Activated CD4-positive, CD25-positive, alpha-beta regulatory T cell treated with anti-CD3 and anti-CD28 coated beads, Interleukin-2, amount 50 U/mL, for 16 hours (primary cell): ENCODE measurements at regions not wholly inside any gene's neighbourhood (a gene's known extent, or its start where the extent isn't known, plus 50 kb on each side); places are given as distances from the start of the nearest gene placed in this dataset.

Experiments
- DNase-seq: peaks from one replicate; pipeline ENCODE4 v3.0.0-alpha.2; 2020; ENCODE audit warnings: low read depth, low spot score

- no peak for DNase-seq
These were observed 99.9 kb upstream of the PAX6 start for GRCh38 chr11:31910950-31911576.

- no peak for DNase-seq
These were observed 92.3 kb upstream of the PAX6 start for GRCh38 chr11:31903225-31904074.

DNA sequence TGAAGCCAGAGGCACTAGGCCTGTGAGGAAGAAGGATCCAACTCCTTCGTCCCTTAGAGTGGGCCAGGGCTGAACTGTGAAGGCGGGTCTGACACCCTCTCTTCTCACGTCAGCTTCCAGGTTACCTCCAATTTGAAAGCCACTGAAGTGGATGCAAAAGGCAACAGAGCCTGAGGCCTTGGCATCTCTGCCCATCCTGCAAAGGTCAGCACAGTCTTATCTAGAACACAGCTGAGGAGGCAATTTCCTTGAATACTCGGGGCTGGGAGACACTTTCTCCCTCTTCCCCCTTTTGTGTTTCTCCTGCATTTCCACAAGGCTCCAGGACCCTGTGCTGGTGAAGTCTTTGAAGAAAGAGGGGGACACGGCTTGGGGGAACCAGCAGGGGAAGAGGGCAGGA, 91.6 kb upstream of the PAX6 start:
- no peak for DNase-seq

DNA sequence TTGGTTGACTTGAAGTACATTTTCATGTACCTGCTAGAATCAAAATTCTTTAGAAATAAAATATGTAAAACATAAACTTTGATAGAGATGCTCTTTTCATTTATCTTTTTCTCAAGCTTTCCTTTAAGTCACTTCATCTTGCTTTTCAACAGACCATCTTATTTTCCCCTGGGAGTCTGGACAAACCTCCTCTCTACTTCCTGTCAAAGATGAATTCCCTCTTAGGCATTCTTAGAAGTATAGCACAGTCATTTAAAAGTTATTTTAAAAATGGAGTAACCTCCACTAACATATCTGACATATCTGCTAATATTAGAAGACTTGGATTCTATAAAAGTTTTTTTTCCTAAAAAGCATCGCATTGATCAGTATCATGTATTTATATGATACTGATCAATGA, 84.8 kb upstream of the PAX6 start:
- DNase-seq: no peak

- no peak for DNase-seq
These were observed 76.1 kb upstream of the PAX6 start for GRCh38 chr11:31887180-31887579.

- DNase-seq: no peak
These were observed 73.0 kb upstream of the PAX6 start for GRCh38 chr11:31884080-31884479.

- DNase-seq: no peak
These were observed 72.3 kb upstream of the PAX6 start for GRCh38 chr11:31883435-31883834.

DNA sequence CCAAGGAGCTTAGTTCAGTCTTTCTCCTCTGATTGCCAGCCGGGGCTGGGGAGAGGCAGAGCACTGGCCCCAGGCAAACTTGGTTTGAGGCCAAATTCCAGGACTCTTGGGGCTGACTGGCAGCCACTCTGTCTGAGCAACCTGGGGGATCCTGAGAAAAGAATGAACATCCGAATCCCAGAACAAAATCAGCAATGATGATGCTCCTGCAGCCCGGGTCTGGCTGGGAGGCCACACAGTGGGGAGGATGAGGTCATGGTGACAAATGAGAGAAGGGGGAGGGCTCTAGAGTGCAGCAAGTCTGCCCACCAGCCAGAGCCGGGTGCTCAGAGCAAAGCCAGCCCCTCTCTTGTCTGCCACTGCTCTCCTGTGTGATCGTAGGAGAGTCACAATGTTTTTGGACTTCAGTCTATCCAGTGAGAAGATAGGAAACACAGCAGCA, 71.8 kb upstream of the PAX6 start:
- no peak for DNase-seq

DNA sequence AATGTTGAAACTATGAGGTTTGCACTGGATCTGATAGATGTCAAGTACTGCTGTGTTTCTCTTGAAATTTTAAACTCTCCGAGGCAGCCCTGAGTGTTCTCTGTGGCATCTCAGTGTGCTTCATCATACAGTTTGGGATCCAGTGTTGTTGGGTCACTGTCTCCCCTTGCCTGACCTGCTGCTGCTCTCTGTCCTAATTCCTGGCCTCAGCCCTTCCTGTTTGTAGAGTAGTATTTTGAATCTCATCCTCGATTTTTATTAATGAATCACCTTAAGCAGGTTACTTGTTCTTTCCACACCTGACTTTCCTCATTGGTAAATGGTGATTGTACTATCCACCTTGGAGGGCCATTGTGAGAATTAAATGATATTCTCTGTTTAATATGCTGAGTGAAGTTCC, 70.7 kb upstream of the PAX6 start:
- no peak for DNase-seq

DNA sequence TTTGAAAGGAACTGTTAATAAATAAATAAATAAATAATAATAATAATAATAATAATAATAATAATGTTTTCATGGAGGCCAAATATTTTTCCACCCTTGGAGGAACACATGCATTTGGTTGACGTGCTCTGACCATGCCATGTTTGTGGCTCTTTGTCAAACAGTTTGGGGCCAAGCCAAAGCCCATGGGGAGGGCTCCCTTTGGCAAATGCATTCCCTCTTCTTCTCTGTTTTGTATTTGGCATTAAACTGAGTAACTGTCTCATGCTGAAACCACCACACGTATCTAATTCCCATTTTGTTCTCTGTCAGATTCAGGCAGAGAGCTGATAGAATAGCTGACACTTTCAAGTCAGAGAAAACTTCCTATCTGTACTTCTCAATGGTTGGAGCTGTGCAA, 68.6 kb upstream of the PAX6 start:
- no peak for DNase-seq

GRCh38 chr11:31877863-31878262, 66.7 kb upstream of the PAX6 start:
- DNase-seq: no peak

DNA sequence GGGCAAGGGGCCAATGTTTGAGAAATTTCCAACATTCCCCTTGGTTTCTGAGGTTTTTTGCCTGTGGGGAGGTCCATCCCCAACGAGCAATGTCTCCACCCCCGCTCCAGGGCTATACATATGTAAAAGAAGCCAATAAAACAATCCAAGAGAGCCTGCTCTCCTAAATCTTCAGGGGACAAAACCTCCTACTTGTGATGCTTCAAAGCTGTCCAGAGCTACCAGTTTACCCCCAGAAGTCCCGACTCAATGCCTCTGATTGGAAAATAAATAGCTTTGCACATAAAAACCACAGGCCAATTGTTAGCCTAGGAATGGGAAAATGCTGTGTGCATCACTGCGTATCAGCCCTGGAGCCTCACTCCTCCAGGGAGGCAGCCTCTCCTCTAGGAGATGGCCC, 66.0 kb upstream of the PAX6 start:
- no peak for DNase-seq

GRCh38 chr11:31875866-31876560, 64.9 kb upstream of the PAX6 start:
- no peak for DNase-seq

DNA sequence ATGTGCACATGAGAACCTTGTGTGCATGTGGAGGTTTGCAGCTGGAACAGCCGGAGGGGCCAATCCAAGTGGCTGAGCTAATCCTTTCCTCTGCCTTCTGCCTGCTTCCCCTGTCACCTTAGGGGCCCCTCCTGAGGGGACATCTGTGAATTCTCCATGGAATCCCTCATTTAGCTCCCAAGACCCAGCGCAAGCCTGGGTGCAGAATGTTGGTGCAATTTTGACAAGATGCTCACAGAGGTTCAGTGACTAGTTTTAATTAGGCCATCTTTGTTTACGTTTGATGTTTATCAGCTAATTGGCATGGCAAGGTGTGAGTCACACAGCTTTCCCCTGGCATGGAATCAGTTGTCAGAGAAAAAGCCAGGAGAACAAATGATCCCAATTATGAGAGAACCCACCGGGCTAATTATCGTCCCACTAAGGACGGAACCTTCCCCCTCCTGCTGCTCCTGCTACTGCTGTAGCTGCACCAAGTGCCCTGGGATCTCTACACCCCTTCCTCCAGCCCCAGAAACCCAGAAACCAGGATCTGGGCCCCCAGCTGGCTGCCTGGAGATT, 63.6 kb upstream of the PAX6 start:
- DNase-seq: no peak

GRCh38 chr11:31873124-31873523, 62.0 kb upstream of the PAX6 start:
- DNase-seq: no peak

DNA sequence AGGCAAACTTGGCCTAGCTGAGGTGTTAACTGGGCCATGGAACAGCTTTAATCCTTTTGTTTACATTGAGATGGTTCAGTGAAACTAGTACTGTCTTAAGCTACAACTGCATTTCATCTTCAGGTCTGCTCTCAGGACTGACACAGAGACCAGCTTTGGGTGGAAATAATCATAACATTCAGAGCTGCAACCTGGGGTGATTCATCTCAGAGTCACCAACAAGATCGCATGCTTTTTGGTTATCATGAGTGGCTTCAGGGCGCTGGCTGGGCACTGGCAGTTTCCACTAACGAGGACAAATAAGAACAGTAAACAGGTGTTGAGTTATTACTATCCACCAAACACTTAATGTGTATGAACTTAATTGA, 60.9 kb upstream of the PAX6 start:
- DNase-seq: no peak

DNA sequence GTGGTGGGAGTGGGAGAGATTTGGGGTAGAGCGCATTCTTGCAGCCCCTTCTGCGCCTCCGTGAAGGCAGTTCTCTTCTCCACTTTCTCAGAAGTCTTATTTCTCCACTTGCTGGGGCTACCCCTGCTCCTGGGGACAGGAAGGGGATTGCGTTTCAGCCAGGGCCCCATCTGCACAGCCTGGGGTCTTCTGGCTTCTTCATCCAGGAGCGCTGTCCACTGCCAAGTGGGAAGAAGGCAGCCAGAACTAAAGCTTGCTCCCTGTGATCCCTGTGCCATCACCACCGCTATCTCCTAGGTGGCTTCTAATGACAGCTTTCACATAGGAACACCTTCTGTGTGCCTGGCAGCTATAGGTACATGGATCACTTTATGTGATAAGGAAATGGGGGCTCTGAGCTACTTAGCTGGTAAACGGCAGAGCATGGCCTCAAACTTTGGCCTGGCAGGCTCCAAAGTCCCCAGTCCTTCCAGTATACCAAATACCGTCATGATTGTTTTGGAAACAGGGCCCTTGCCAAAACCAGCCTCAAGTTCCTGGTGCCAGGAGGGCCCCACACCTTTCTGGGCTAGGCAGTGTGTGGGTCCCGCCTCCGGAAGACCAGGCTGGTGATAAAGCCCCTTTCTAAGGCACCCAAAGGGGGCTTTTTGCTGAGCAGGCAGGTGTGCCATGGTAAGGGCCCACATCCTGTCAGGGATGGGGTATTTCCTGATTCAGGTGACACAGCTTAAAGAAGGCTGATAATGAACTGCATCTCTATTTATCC, 60.4 kb upstream of the PAX6 start:
- DNase-seq: no peak

GRCh38 chr11:31870609-31871309, 59.6 kb upstream of the PAX6 start:
- DNase-seq: no peak

DNA sequence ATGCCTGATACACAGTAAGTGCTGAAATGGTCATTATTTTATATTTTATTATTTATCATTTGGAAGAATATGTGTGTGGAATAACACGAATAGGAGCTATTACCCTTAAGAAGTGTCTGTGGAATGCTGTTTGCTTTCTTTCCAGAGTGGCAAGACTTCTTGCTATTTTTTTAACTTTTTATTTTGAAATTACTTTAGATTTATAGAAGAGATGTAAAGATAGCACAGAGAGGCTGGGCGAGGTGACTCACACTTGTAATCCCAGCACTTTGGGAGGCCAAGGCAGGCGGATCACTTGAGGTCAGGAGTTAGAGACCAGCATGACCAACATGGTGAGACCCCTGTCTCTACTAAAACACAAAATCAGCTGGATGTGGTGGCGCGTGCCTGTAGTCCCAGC, 58.9 kb upstream of the PAX6 start:
- DNase-seq: no peak

GRCh38 chr11:31865606-31866300, 54.6 kb upstream of the PAX6 start:
- no peak for DNase-seq
